ENCODE measurements at regions not wholly inside any gene's neighbourhood (a gene's known extent, or its start where the extent isn't known, plus 50 kb on each side); places are given as distances from the start of the nearest gene placed in this dataset.

DNA sequence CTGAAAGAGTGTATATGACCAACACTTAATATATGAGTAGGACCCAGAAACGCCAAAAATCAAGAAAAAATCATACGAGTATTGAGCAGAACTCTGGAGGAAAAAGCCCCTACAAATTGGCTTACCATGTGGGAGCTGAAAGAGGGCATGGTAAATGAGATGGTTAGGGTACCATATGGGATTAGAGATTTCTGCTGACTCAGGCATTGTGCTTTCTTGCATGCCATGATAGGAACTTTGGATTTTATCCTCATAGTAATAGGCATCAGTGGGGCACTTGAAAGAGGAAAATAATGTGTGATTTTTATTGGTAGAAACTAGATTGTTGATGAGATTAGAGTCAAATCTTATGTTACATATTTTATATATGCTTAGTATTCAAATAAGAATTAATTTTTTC lies 271.1 kb downstream of the CBLN2 start:
- DNase-seq (ENCODE audit: low read depth) = no peak
- H3K4me3 ChIP-seq (ENCODE audit: low read depth, low read length) = no peak overlapping the region
- no peak for TF ChIP-seq MYC (IDR thresholded peaks at IDR 0.05; ENCODE audit: low read depth, low read length)
- TF ChIP-seq, protein P1, sequence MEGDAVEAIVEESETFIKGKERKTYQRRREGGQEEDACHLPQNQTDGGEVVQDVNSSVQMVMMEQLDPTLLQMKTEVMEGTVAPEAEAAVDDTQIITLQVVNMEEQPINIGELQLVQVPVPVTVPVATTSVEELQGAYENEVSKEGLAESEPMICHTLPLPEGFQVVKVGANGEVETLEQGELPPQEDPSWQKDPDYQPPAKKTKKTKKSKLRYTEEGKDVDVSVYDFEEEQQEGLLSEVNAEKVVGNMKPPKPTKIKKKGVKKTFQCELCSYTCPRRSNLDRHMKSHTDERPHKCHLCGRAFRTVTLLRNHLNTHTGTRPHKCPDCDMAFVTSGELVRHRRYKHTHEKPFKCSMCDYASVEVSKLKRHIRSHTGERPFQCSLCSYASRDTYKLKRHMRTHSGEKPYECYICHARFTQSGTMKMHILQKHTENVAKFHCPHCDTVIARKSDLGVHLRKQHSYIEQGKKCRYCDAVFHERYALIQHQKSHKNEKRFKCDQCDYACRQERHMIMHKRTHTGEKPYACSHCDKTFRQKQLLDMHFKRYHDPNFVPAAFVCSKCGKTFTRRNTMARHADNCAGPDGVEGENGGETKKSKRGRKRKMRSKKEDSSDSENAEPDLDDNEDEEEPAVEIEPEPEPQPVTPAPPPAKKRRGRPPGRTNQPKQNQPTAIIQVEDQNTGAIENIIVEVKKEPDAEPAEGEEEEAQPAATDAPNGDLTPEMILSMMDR (IDR thresholded peaks at IDR 0.05; ENCODE audit: low read depth, low read length) = no peak
- no peak for TF ChIP-seq POLR2A (IDR thresholded peaks at IDR 0.05; ENCODE audit: extremely low read depth, insufficient read length)
- TF ChIP-seq, protein P2, sequence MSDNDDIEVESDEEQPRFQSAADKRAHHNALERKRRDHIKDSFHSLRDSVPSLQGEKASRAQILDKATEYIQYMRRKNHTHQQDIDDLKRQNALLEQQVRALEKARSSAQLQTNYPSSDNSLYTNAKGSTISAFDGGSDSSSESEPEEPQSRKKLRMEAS (IDR thresholded peaks at IDR 0.05; ENCODE audit: low read depth, low read length) = no peak

DNA sequence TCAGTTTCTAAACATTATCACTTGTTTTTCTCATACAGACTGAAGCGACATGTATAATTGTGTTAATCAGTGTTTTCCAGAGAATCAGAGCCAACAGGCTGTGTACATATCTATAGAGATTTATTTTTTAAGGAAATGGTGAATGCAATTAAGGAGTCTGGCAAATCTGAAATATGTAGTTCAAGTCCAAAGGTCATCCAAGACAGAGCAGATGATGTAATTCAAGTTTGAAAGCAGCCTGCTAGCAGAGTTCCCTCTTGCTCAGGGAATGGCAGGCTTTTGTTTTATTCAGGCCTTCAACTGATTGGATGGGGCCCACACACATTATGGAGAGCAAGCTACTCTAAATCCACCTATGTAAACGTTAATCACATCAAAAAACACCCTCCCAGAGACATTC lies 282.6 kb downstream of the CBLN2 start:
- TF ChIP-seq, protein P1 (IDR thresholded peaks at IDR 0.05; ENCODE audit: low read depth, low read length) = no peak
- TF ChIP-seq POLR2A (IDR thresholded peaks at IDR 0.05; ENCODE audit: extremely low read depth, insufficient read length) (no peak), MYC (IDR thresholded peaks at IDR 0.05; ENCODE audit: low read depth, low read length) (no peak)
- H3K4me3 ChIP-seq (ENCODE audit: low read depth, low read length) = no peak overlapping the region
- no peak for DNase-seq (ENCODE audit: low read depth)

DNA sequence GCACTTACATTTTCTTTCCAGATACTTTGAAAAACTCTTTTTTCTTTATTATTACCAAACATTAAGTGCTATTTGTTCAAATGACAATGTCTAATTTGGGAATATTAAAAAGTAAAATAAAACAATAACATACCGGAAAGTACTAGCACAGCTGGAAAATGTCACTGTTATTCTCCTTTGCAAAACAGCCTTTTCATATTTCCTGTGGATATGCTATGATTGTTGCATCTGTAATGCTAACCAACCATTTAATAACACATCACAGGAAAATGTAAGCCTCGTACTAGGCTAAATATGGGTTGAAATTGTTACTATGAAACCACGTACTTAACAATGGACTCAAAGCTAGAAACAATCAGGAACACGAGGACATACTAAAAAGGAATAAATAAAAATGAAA lies 298.1 kb downstream of the CBLN2 start:
- no peak for DNase-seq (ENCODE audit: low read depth)
- H3K4me3 ChIP-seq (ENCODE audit: low read depth, low read length) = no peak overlapping the region
- TF ChIP-seq, protein P2 (IDR thresholded peaks at IDR 0.05; ENCODE audit: low read depth, low read length) = no peak

DNA sequence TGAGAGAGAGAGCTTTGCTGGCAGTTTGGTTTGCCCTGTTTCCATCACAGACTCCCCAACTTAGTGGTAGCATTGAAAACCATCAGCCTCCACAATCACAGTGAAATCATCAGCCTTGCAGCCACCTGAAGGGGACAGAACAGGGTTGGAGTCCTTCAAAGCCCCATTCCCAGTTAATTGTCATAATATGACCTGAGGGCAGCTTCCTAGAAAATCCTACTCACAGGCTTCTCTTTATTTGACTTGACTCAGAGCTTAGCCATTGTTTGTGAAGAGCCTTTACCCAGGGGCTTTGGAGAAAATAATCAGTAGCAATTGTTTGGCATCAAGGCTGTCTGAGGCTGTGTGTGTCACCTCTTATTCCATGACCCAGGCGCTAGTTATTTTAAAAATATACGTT lies 308.7 kb downstream of the CBLN2 start:
- H3K4me3 ChIP-seq (ENCODE audit: low read depth, low read length) = no peak overlapping the region
- no peak for TF ChIP-seq POLR2A (IDR thresholded peaks at IDR 0.05; ENCODE audit: extremely low read depth, insufficient read length)
- no peak for TF ChIP-seq MYC (IDR thresholded peaks at IDR 0.05; ENCODE audit: low read depth, low read length)
- TF ChIP-seq, protein P2 (IDR thresholded peaks at IDR 0.05; ENCODE audit: low read depth, low read length) = no peak
- TF ChIP-seq, protein P1 (IDR thresholded peaks at IDR 0.05; ENCODE audit: low read depth, low read length) = no peak
- no peak for DNase-seq (ENCODE audit: low read depth)

DNA sequence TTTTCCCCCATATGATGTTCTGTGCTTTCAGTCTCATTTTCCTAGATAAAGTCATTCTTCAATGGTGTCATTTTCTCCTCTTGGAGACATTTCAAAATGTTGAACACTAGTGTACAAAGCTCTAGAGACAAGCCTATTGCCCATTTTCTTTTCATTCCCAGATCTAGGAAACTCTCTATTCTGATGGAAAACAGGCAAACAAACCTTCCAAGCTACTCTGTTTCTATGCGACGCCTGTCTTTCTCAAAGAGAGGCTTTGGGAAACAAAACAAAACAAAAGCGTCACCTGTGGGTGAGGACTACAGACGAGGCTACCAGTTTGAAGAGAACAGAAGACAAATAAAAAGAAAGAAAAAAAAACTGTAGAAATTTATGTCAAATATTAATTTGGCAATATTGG lies 311.0 kb downstream of the CBLN2 start:
- H3K4me3 ChIP-seq (ENCODE audit: low read depth, low read length) = no peak overlapping the region
- DNase-seq (ENCODE audit: low read depth) = no peak
- TF ChIP-seq, protein P1 (IDR thresholded peaks at IDR 0.05; ENCODE audit: low read depth, low read length) = no peak
- TF ChIP-seq MYC (IDR thresholded peaks at IDR 0.05; ENCODE audit: low read depth, low read length) (no peak), POLR2A (IDR thresholded peaks at IDR 0.05; ENCODE audit: extremely low read depth, insufficient read length) (no peak)
- TF ChIP-seq, protein P2 (IDR thresholded peaks at IDR 0.05; ENCODE audit: low read depth, low read length) = no peak

DNA sequence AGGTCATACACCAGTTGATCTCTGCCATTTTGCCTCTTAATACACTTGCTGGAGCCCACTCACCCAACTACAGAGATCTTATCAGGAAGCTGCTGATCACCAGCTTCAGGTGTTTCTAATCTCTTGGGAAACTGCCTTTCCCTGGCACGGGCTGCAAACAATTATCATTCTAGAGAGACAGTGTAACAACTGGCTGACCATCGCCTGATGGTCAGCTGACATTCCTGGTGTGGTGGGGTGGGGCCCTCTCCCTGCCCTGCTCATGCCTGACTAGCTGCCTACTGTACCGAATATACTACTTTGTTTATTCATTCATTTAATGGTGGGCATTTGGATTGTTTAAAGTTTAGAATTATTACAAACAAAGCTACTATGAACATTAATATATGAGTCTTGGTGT lies 311.5 kb downstream of the CBLN2 start:
- TF ChIP-seq, protein P1 (IDR thresholded peaks at IDR 0.05; ENCODE audit: low read depth, low read length) = no peak
- TF ChIP-seq, protein P2 (IDR thresholded peaks at IDR 0.05; ENCODE audit: low read depth, low read length) = no peak
- no peak for TF ChIP-seq MYC (IDR thresholded peaks at IDR 0.05; ENCODE audit: low read depth, low read length)
- TF ChIP-seq POLR2A (IDR thresholded peaks at IDR 0.05; ENCODE audit: extremely low read depth, insufficient read length) = no peak
- DNase-seq (ENCODE audit: low read depth) = no peak
- no peak overlapping the region for H3K4me3 ChIP-seq (ENCODE audit: low read depth, low read length)

Data from NB4 (cell line).